ENCODE measurements at regions not wholly inside any gene's neighbourhood (a gene's known extent, or its start where the extent isn't known, plus 50 kb on each side); places are given as distances from the start of the nearest gene placed in this dataset.
"Not testable (repeated sequence)": the region's sequence is repeated elsewhere in the genome, so short reads cannot be mapped to it uniquely, and the experiment has no call there.

DNA sequence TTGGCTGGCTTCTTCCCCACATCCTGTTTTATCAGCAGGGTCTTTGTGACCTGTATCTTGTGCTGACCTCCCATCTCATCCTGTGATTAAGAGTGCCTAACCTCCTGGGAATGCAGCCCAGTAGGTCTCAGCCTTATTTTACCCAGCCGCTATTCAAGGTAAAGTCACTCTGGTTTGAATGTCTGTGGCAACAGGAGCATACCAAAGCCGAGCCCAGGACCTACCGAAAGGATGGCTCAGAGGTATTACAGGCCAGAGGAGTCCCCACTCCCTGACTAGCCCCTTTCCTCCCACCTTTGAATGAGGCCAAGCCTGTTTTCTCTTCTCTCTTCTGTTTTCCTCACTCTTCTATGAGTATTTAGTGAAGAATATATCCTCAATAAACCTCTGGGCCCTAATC, 271.3 kb downstream of the OSTF1 start:
- CTCF ChIA-PET = no interaction called here
- DNase-seq (no peak), ATAC-seq (no peak)
- peaks cover 9% of the 10 kb centered on the region for H3K9me3 Mint-ChIP-seq (ENCODE audit: low read depth)
- H3K36me3 Mint-ChIP-seq = no peaks in the 10 kb centered on the region
- H3K4me3 Mint-ChIP-seq = no peak overlapping the region
- H3K27ac Mint-ChIP-seq = no peak overlapping the region
- no peaks in the 10 kb centered on the region for H3K4me1 Mint-ChIP-seq
- no peaks in the 10 kb centered on the region for H3K27me3 Mint-ChIP-seq

DNA sequence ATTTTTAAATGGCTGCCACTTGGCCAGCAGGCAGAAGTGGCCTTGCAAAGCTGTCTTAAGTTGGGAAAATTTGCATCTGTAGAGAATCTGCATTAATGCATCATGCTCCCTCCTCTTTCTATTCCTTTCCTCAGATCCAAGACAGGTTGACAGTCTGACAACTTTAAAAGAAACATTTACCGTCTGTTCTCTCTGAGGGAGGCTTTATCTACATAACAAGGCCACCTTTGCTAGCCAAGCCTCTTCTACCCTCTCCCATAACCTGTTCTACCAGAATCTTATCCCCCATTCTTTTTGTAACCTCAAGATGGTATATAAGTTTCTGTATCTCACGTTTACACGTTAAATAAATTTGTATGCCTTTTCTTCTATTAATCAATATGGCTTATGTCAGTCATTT, 271.9 kb downstream of the OSTF1 start:
- no peaks in the 10 kb centered on the region for H3K4me1 Mint-ChIP-seq
- no peak overlapping the region for H3K4me3 Mint-ChIP-seq
- H3K27ac Mint-ChIP-seq = no peak overlapping the region
- peaks cover 9% of the 10 kb centered on the region for H3K9me3 Mint-ChIP-seq (ENCODE audit: low read depth)
- CTCF ChIA-PET = no interaction called here
- ATAC-seq = no peak
- H3K36me3 Mint-ChIP-seq = no peaks in the 10 kb centered on the region
- H3K27me3 Mint-ChIP-seq = no peaks in the 10 kb centered on the region
- DNase-seq = no peak

DNA sequence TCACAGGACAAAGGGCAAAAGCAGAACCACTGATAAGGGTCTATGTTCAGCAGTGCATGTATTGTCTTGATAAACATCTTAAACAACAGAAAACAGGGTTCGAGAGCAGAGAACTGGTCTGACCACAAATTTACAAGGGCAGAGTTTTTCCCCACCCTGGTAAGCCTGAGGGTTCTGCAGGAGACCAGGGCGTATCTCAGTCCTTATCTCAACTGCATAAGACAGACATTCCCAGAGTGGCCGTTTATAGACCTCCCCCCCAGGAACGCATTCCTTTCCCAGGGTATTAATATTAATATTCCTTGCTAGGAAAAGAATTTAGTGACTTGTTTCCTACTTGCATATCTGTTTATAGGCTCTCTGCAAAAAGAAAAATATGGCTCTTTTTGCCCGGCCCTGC, 274.1 kb downstream of the OSTF1 start:
- H3K27me3 Mint-ChIP-seq; H3K27ac Mint-ChIP-seq; DNase-seq; H3K9me3 Mint-ChIP-seq (ENCODE audit: low read depth); H3K36me3 Mint-ChIP-seq; ATAC-seq; H3K4me3 Mint-ChIP-seq; CTCF ChIA-PET; H3K4me1 Mint-ChIP-seq: not testable (repeated sequence)

- Mint-ChIP-seq H3K27ac (no peak overlapping the region), H3K36me3 (no peaks in the 10 kb centered on the region), H3K4me3 (no peak overlapping the region), H3K4me1 (no peaks in the 10 kb centered on the region), H3K27me3 (no peaks in the 10 kb centered on the region), H3K9me3 (ENCODE audit: low read depth) (peaks cover 9% of the 10 kb centered on the region)
- CTCF ChIA-PET = no interaction called here
- no peak for ATAC-seq
- DNase-seq = no peak
Observed at GRCh38 chr9:75365196-75365595, 276.9 kb downstream of the OSTF1 start.

DNA sequence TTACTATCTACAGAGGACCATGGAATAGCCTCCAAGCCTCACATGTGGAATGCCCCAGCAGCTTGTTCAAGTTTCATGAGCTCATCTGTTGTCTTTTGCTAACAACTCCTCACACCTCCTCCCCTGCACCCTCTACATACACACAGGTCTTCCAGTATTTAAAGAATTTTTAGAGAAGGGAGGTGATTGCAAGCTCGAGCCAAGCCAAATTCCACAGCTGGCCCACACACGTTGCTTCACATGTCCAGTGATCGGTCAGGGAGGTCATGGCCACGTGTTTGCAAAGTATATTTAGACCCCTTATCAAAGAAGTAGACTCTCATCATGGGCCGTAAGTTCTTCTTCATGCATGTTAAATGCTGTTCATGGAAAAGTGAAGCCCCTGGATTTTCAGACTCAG, 281.7 kb downstream of the OSTF1 start:
- Mint-ChIP-seq H3K9me3 (ENCODE audit: low read depth) (no peaks in the 10 kb centered on the region), H3K4me3 (no peak overlapping the region), H3K27ac (no peak overlapping the region), H3K27me3 (no peaks in the 10 kb centered on the region), H3K4me1 (no peaks in the 10 kb centered on the region), H3K36me3 (no peaks in the 10 kb centered on the region)
- no peak for DNase-seq
- ATAC-seq = no peak
- CTCF ChIA-PET = no interaction called here

DNA sequence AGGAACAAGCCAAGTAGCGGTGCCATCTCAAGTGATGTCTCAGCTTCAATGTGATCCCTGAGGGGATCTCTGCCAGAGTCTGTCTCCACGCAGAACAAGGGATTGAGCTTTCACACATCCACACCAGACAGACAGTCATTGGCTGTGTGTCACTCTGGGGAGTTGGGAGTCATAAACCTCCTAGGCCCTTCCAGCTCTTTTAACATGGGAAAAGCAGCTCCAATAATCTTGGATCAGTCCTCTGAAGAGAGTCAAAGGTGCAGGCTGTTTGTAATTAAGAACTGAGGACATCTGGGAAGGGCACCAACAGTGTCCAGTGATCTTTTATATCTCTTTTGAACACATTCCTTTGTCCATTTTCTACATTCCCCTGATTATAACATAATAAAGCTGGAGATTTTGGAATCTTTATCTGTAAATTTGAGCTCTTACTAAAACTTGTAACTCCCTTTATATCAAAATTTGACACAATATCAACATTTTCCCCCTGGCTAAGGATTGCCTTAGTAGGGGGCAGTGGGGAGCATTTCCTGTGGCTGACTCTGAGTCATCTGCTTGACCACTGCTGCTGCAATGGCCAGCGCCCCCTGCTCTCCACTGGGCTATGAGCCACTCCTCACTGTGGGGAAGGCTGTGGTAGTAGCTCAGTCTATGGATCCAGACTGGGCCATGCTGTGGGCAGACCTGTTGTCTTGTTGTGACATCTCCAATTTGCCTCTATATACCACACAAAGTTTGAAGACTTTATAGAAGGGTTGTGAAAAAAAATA, 284.4 kb downstream of the OSTF1 start:
- DNase-seq (no peak), ATAC-seq (no peak)
- CTCF ChIA-PET = interaction anchor here (0.6 kb wide), 1 partner anchor 1621 kb away, joined by 3 read pairs; no protein-coding TSS in a partner anchor
- no peak overlapping the region for H3K4me3 Mint-ChIP-seq
- no peaks in the 10 kb centered on the region for H3K9me3 Mint-ChIP-seq (ENCODE audit: low read depth)
- H3K27me3 Mint-ChIP-seq = no peaks in the 10 kb centered on the region
- H3K27ac Mint-ChIP-seq = no peak overlapping the region
- no peaks in the 10 kb centered on the region for H3K4me1 Mint-ChIP-seq
- no peaks in the 10 kb centered on the region for H3K36me3 Mint-ChIP-seq

DNA sequence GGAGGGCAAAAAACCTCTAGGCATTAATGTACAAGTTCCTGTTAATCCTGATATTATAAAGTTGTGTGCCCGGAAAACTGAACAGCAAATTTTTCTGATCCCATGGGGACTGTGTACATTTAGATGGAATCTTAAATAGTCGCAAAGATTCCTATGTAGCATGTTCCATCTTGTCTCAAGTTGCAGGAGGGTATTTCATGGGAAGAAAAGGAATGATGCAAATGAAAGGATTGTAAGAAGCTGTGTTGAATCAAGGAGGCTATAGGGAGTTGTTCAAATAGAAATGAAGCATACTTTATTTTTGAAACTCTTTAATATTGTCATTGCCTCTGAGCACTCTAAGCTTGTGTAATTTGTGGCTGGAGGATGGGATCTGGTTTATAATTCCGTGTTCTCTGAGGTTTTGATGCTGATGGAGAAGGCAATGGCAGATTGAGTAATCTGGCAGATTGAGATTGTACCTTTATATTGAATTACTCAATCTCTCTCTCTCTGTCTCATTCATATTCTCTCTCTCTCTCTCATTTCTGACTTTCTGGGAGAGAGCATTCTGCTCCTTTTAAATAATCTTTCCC, 288.5 kb downstream of the OSTF1 start:
- Mint-ChIP-seq H3K36me3 (no peaks in the 10 kb centered on the region), H3K27ac (no peak overlapping the region), H3K27me3 (no peaks in the 10 kb centered on the region), H3K4me1 (no peaks in the 10 kb centered on the region), H3K9me3 (ENCODE audit: low read depth) (no peaks in the 10 kb centered on the region), H3K4me3 (no peak overlapping the region)
- DNase-seq = no peak
- ATAC-seq = no peak
- CTCF ChIA-PET = no interaction called here

GRCh38 chr9:75378036-75378435, 289.7 kb downstream of the OSTF1 start:
- CTCF ChIA-PET = no interaction called here
- no peak overlapping the region for H3K27ac Mint-ChIP-seq
- ATAC-seq (no peak), DNase-seq (no peak)
- H3K4me1 Mint-ChIP-seq = no peaks in the 10 kb centered on the region
- H3K4me3 Mint-ChIP-seq = no peak overlapping the region
- no peaks in the 10 kb centered on the region for H3K9me3 Mint-ChIP-seq (ENCODE audit: low read depth)
- H3K36me3 Mint-ChIP-seq = no peaks in the 10 kb centered on the region
- H3K27me3 Mint-ChIP-seq = no peaks in the 10 kb centered on the region

DNA sequence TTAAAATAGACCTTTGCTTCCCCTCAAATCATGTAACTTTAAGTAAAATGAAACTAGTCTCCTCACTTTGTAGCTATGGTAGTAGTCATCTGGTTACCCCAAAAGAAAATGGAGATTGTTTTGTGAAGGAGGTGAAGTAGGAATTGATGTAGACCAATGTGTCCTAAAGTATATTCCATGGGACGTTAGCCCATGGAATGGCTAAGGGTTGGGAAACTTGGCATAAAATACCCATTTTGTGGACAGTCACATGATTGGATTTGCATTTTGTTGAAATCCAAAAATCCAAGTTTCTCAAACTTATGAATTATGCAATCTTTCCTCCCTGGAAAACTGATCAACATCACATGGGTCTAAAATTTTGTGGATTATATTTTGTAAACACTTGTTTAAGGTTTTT, 290.6 kb downstream of the OSTF1 start:
- no peak overlapping the region for H3K27ac Mint-ChIP-seq
- no peak overlapping the region for H3K4me3 Mint-ChIP-seq
- CTCF ChIA-PET = no interaction called here
- no peaks in the 10 kb centered on the region for H3K36me3 Mint-ChIP-seq
- no peak for DNase-seq
- H3K4me1 Mint-ChIP-seq = no peaks in the 10 kb centered on the region
- no peaks in the 10 kb centered on the region for H3K9me3 Mint-ChIP-seq (ENCODE audit: low read depth)
- no peak for ATAC-seq
- no peaks in the 10 kb centered on the region for H3K27me3 Mint-ChIP-seq

GRCh38 chr9:75382126-75382525, 293.8 kb downstream of the OSTF1 start:
- no peak for ATAC-seq
- Mint-ChIP-seq H3K27me3 (no peaks in the 10 kb centered on the region), H3K4me3 (no peak overlapping the region), H3K4me1 (no peaks in the 10 kb centered on the region), H3K36me3 (no peaks in the 10 kb centered on the region), H3K9me3 (ENCODE audit: low read depth) (peaks cover 6% of the 10 kb centered on the region), H3K27ac (no peak overlapping the region)
- no peak for DNase-seq
- CTCF ChIA-PET = no interaction called here

DNA sequence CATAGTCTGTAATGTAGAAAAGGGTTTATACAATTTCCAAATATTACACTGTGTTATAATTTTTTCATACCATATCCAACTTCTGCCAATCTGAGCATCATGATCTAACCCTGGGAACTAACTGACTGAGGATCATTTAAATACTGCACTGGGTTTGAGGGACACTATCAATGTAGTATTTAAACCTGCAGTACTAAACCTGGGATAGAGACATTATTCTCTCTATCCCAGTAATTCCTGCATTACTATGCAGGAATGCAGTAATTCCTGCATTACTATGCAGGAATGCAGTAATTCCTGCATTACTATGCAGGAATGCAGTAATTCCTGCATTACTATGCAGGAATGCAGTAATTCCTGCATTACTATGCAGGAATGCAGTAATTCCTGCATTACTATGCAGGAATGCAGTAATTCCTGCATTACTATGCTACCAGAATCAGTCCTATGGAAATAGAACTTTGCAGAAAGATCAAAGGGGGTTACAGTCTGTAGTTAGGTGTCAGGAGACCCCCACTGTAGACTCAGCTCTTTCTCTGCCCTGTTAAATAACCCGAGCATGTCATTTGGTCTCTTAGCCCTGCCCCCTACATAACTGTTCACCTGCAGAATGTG, 295.2 kb downstream of the OSTF1 start:
- H3K9me3 Mint-ChIP-seq (ENCODE audit: low read depth); H3K36me3 Mint-ChIP-seq; CTCF ChIA-PET; H3K4me3 Mint-ChIP-seq; DNase-seq; H3K4me1 Mint-ChIP-seq; H3K27me3 Mint-ChIP-seq; H3K27ac Mint-ChIP-seq; ATAC-seq: not testable (repeated sequence)

GRCh38 chr9:75385236-75385635, 296.9 kb downstream of the OSTF1 start:
- no peak overlapping the region for H3K27ac Mint-ChIP-seq
- no peaks in the 10 kb centered on the region for H3K27me3 Mint-ChIP-seq
- no peaks in the 10 kb centered on the region for H3K36me3 Mint-ChIP-seq
- H3K4me3 Mint-ChIP-seq = no peak overlapping the region
- peaks cover 6% of the 10 kb centered on the region for H3K9me3 Mint-ChIP-seq (ENCODE audit: low read depth)
- H3K4me1 Mint-ChIP-seq = no peaks in the 10 kb centered on the region
- no peak for ATAC-seq
- CTCF ChIA-PET = no interaction called here
- DNase-seq = no peak

DNA sequence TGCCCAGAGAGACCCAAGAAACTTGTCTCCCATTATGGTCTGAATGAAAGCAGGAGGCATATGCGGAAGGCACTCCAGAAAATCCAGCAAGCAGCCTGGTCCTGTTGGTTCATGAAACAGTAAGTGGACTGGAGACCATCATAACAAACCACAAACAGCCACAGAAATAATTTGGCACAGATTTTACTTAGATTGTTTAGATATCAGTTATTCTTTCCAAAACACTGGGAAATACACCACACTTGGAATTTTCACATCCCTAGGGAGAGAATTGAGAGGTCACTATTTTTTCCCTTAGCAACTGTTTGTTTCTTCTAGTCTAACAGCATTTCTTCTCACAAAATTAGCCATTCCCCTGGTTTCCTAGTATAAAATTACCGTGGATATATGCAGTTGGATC, 300.8 kb downstream of the OSTF1 start:
- DNase-seq = no peak
- H3K27me3 Mint-ChIP-seq = no peaks in the 10 kb centered on the region
- no peak overlapping the region for H3K4me3 Mint-ChIP-seq
- H3K4me1 Mint-ChIP-seq = no peaks in the 10 kb centered on the region
- peaks cover 6% of the 10 kb centered on the region for H3K9me3 Mint-ChIP-seq (ENCODE audit: low read depth)
- no peak for ATAC-seq
- H3K27ac Mint-ChIP-seq = no peak overlapping the region
- no peaks in the 10 kb centered on the region for H3K36me3 Mint-ChIP-seq
- CTCF ChIA-PET = no interaction called here

DNA sequence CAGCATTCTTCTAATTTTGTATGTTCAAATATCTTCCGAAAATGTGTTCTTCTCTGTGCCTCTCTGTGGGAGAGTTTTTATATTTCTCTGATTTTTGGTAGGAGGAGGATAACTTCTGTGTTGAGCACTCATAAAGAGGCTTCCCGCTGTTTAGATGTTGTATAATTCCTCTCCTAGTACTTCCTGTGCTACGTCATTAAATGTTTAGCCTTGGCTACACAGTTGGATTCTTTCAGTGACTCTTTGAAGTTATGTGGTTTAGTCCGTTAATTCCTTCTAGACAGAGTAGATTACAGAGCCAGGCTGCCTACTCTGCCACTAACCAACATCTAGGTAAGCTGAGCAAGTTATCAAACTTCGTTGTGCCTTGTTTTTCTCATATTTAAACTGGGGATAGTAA, 302.6 kb downstream of the OSTF1 start:
- Mint-ChIP-seq H3K36me3 (no peaks in the 10 kb centered on the region), H3K27me3 (no peaks in the 10 kb centered on the region), H3K27ac (no peak overlapping the region), H3K4me3 (no peak overlapping the region), H3K9me3 (ENCODE audit: low read depth) (no peaks in the 10 kb centered on the region), H3K4me1 (no peaks in the 10 kb centered on the region)
- CTCF ChIA-PET = interaction anchor here (1.2 kb wide), 1 partner anchor 125 kb away, joined by 4 read pairs; no protein-coding TSS in a partner anchor
- ATAC-seq = no peak
- no peak for DNase-seq

Measured in activated CD8-positive, alpha-beta memory T cell treated with anti-CD3 and anti-CD28 coated beads, Interleukin-2, amount 10 ng/mL, durations not matched to agents 7 days and 5 days (primary cell).